ENCODE measurements at regions not wholly inside any gene's neighbourhood (a gene's known extent, or its start where the extent isn't known, plus 50 kb on each side); places are given as distances from the start of the nearest gene placed in this dataset.

DNA sequence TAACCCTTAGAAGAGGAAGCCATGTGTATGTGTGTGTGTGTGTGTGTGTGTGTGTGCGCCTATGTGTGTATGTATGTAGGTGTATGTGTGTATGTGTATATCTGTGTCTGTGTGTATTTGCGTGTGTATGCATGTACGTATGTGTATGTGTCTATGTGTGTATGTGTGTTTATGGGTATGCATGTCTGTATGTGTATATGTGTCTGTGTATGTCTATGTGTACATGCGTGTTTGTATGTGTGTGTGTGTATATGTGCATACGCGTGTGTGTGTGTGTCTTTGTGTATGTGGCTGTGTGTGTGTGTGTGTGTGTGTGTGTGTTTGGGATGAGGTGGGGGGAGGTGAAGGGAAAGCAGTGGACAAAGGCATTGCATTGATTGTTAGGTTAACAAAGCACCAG, 380.2 kb downstream of the HRH4 start:
- no peak for DNase-seq

DNA sequence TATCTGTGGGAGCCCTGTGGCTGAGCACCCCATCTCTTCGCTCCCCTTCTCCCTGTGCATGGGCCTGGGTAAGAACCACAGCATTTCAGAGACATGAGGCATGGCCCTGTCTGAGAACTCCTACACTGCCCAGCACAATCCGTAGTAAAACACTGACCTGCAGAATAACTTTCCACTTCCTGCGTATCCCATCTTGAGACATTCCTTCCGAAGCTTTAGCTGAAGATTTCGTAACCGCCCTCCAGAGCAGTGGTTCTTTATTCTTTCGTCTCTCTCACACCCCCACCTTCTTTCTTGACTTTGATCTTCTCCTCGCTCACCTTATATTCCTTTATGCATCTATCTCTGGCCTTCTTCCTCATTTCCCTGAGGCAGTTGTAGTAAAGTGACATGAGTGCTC, 381.1 kb downstream of the HRH4 start:
- DNase-seq, result no peak

DNA sequence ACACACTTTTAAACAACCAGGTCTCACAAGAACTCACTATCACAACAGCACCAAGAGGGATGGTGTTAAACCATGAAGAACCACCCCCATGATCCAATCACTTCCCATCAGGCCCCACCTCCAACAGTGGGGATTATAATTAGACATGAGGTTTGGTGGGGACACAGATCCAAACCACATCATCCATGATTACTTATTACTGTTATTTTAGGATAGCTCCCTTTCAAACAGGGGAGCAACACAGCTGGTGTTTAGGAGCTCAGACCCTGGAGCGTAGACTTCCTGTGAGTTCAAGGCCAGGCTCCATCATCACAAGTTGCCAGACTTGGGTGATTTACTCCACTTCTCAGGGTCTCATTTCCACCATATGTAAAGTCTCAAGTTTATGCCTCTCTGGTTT, 382.7 kb downstream of the HRH4 start:
- DNase-seq, result no peak

DNA sequence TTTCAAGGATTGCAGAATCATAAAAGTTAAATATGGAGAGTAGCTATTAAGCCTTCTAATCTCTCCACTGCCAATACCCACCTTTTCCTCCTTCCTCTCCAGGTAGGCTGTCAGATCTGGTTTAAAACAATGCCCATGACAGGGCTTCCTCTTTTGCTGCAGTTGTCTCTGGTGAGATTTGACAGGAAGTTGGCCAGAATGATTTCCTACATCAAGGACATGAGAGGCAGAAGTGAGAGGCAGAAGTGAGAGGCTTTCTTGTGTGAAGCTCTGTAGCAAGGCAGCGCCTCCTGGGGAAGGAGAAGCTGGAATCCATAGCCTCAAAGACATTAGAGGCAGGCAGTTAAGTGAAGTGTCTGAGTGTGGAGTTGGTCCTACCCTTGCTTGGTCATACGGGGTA, 385.7 kb downstream of the HRH4 start:
- peak; percentile 31 for DNase-seq

DNA sequence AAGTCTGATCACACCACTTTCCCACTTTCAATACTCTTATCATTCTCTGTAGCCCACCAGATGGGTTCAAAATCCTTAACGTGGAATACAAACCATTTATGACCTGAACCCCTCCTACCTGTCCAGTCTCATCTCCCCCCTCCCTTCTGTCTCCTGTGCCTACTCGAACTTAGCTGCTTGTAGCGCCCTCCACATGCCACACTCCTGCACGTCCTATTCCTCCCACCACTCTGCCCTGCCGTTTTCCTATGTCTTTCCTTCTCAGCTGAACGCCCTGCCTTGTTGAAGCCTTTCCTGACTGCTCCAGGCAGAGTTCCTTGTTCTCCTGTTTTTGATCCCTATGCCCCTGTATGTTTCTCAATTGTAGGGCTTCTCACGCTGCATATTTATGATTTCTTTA, 390.1 kb downstream of the HRH4 start:
- DNase-seq, result no peak

DNA sequence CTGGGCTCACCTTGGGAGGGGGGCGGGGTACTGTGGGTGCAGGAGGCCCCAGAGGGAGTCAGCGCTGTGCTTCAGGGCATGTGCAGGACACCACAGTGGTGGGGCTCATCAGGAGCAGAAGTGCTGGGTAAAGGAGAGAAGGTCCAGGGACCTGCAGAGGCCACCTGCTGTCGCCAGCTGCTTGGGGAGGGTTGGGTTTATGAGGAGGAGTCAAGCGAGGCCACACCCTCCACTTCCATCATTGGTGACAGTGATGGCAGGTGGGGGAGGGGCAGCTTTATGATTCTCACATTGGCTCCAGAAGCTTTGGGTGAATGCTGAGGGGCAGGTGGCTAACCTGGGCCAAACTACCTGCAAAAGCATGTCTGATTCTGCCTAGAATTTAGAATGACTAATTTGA, 392.6 kb downstream of the HRH4 start:
- no peak for DNase-seq

DNA sequence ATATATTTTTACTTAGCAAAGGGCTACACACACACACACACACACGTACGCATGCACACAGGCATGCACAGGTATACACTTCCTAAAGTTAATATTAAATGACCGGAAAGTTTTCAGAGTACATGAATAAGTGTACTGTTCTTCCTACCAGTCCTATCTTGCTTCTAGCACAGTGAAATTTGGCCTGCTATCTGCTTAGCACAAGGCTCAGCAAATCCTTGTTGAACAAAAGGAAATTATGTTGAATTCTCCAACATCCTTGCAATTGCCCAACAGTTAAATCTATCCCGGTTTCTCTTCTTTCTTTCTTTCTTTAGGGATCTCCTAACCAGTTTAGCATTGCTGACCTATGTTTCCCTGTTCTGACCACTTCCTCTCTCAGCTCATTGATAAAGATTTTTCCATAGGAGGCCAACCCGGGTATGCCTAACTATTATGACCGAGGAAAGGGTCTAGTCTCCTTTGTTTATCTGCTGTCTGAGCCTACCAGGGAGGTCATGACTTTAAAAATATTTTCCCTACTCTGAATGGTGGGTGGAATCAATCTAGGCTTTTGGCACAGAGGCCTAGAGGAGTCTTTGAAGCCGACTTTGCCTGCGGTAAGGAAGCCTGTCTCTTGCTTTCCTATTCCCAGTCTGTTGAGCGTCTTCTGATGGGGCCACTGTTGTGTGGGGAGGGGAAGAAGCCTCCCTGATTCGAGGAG, 400.7 kb downstream of the HRH4 start:
- DNase-seq, result no peak

DNA sequence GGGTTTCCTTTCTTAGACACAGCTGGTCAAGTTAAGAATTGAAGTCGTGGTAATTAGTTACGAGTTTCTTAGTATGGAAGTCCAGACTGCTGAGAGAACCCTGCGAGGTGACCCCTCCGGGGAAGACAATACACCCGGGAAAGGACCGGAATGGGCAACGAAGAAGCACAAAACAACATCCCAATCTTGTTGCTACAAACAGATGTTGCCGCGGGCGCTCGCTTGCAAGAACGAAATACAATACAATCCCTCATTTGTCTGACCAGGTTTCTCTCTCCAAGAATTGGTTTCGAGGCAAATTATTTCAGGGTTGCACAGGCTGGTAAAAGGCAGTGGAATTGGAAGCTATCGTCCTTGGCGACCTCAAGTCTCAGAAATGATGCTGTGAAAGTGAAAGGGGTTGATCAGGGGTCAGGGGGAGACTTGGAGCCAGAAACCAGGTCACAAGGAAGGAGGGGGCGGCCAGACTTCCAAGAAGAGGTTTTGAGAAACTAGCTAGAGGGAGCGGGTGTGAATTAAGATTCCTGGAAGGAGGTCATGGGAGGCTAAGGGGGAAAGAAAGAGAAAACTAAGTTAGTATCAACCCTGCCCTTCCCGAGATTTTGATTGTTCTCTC, 401.9 kb downstream of the HRH4 start:
- no peak for DNase-seq

DNA sequence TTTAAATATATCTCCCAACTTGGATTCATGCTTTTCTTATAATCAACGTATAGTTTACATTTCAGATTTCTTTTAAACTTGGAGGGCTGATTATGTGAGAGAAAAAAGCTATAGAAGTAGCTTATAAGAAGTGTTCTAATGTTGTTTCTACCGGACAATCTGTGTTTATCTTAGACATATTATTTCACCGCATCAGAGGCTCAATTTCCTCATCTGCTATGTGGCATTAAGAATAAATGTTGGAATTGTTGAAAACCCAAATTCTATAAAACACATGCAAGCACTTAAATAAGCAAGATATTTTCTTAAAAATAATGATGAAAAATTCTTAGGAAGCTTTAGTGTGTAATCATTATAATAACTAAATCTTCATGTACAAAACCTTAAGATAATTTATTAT, 407.9 kb downstream of the HRH4 start:
- no peak for DNase-seq

DNA sequence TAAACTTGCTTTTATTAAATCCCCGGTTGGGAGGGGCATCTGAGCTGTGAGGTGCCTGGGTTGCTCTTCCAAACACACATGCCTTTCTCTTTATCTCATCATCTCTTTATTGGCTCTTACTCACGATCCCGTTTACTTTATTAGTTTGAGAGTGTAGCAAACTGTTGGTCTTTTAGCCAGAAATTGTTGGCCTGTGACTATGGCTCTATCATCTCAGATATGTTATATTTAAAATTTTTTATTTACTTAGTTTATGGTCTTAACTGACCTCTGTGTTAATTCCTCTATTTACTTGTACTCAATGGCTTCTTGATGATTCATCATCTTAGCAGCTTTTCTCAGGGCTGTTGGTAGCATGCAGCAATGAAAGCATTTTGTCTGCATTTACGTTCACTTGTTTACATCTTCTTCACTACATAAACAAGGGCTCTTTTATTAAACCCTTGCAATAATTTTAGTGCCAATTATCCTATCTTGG, 408.4 kb downstream of the HRH4 start:
- no peak for DNase-seq

DNA sequence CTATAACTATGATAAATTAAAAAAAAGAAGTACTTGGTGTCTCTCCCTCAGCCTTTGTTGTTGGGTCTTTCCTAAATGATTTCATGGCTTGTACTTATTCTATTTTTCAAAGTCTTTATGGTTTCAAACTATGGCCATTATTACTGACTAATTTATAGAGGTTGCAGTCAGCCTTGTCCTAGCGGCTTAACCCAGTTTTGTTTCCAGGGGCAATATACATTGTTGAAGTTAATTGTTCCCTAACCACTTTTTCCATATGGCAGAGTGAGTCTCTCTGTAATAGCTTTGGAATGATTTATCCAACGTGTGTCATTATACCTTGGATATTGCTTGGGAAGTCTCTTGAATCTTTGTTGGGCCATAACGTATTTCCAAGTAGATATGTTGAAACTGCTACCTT, 408.8 kb downstream of the HRH4 start:
- DNase-seq, result no peak

DNA sequence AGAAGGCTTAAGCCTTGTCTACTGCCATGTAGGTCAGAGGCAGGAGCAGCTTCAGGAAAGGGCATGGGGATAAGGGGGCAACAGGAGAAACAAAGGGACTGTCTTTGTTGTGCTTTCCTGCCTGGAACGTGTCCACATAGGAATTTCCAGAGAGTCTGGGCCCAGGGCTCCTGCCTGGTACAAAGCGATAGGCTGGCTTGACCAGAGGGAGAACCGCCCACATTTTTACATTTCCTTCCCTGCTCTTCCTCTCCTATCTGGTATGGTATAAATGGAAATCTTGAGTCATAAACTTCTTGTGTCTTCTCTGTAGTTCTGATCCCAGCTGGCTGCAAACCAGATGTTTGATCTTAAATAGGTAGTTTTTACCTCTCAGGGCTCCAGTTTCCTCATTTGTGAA, 414.8 kb downstream of the HRH4 start:
- peak; percentile 4 for DNase-seq

DNA sequence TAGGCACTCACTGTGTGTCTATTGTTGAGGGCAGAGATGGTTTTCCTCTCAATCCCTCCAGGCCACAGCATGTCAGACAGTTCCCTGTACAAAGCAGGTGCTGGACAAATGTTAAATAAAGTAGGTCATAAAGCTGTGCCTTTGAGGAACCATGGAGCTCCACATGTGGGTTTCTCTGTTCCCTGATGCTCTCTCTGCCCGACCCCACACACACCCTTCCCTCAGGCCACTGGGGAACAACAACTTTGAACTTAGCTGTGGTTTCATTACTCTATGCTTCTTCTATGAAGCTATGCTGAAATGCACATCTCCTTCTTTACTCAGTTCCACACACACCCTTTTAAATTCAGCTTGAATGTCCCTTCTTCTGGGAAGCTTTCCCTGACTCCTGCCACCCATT, 415.3 kb downstream of the HRH4 start:
- DNase-seq, result no peak

DNA sequence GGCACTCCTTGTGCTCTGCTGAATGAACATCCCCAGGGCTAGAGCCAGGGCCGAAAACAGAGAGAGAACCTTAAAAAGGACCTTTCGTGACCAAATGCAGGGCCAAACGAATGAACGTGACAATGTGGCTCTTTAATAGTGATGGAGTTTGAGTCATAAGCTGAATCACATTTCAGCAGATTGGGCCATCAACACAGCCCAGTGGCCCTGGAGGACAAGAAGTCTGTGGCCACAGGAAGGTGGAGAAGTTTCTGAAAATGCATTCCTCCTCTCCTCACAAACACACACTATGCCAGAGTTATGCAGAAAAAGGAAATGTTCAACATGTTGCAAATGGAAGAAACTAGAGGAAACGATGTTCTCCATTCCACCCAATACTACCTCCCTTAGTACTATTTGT, 415.8 kb downstream of the HRH4 start:
- no peak for DNase-seq

DNA sequence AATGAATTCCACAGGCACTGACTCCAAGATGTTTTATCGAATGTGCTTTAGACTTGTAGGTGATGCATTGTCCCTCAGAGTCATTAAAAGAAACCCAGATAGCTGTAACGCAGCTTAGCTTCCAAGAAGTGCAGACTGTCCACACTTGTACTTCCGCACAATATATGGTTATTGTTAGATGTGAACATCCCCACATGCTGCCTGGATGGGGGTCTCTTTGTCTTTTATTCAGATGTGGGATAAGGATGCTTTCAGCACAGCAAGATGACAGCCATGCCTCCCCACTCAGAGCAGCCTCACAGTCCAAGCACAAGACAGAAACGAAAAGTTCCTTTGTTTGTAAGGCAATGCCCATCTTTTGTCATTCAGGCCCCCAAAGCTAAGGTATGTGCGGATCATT, 416.6 kb downstream of the HRH4 start:
- DNase-seq, result no peak

DNA sequence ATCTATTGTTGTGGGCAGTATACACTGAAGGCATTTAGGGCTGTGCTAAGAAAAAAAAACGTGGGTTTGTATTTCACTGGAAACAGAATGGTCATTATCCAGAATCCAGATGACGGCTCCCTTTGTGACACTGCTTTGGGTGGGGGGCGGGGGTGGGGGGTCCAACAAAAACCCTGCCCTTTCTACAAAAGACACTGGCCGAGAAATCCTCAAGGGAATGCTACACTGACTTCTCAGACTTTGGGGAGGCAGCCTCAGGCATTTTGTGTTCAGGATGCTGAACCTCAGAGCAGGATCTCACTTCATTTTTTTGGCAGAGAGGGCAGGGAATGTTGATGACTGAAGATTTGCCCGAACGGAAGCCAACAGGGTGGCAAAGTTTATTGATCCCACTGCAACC, 417.1 kb downstream of the HRH4 start:
- no peak for DNase-seq

DNA sequence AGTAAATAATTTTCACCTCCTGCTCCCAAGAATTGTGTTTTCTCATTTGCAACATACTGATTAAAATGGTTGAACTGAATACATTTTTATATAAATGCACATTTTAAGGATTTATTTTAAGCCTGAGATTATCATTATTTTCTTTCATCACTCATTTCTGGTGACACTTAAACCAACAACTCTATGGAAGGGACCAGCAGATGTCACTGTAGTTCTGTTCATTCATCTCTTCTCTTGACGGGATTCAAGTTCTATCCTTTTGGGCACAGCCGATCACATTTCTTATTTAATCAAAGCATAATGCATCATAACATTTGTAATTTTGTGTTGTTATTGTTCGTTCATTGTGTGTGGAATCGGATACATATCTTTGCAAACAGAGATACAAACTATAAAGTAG, 417.9 kb downstream of the HRH4 start:
- peak; percentile 75 for DNase-seq

DNA sequence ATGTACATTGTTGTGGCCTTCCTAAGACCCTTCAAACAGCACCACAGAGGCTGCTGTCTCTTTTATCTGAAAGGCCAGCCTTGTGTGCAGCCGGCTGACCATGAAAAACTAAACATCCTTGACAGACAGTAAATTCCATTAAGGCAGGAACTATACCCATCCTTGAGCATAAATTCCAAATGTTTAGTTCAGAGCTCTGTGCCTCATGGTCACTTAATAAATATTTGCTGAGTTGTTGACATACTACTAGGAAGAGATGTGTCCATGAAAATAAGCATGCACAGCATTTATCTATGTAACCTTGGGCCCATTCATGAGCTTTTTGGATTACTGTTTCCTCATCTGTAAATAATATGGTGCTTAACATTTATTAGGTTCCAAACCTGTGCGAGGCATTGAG, 424.8 kb downstream of the HRH4 start:
- DNase-seq, result no peak

DNA sequence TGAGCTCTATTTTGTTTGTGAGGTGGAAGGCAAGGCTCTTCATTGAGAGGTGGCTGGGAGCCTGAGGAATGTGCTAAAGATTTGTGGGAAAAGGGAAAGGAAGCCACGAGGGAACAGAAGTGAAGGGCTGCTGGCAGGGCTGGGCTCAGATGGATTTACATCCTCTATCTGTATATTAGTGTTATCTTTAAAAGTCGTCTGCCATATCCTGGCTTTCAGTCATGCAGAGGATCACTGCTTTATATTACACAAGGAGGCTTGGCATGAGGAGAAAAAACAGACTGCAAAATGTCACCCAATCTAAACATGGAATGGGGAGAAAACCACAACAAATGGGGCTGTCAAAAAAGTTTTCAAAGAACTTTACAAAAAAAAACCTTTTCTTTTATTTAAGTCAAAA, 434.4 kb downstream of the HRH4 start:
- DNase-seq, result no peak

DNA sequence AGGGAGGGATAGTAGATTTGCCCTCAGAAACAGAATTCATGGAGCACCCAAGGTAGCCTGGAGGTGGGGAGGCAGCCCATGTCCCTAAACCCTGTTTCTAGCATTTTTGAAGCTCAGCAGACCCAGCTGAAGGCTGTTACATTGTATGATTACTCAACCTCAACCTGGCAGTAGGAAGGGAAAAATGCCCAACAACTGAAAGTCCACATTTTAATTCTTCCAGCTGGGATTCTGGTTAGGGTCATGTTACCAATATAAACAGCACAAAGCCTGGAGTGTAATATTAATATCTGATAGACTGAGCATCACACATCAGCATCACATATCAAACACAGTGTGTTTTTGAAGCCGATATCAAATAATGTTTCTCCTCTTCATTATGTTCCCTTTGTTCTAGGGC, 437.0 kb downstream of the HRH4 start:
- DNase-seq, result no peak

DNA sequence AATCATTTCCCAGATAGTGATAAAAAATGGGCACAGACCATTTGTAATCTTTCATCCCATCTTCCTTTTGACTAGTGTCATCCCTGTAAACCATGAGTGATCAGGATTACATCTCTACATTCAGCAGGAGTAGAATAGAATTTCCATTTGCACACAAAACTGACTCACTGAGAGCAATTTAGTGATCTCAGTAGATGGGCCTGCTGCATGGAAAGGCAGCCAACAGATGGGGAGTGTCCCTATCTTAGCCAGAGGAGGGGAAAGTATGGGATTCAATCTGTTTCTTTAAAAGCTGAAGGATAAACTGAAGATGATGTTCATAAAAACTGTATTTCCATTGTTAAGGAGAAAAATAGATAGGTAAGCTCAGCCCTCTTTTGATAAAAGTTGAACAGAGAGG, 441.7 kb downstream of the ZNF521 start:
- DNase-seq, result no peak

DNA sequence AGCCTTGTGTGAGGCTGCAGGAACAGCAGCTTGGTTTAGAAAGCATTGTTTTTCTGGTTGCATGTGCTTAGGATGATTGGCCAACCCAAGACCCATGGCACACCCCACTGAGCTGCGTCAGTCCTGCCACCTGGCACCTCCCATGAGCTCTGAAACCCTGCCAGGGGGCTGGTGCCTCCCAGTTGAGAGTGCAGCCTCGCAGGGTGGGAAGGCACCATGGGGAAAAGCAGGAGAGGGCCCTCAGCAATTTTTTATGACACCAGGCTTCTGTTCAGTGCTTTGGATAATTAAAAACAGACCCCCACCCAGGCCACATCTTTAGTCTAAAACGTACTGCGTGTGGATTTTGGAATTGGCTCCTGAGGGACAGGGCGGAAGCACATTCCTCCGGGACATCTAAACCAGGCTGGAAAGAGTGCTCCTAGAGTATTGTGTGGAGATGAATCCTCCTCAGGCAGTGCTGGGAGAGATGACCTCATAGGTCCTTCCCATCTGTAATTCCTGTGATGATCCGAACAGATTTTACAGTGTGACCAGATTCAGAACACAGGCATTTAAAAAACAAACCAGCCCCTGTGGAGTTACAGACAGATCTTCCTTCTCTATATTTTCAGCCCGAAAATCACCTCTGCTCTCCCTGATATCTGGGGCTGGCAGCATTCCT, 438.3 kb downstream of the ZNF521 start:
- DNase-seq, result no peak

DNA sequence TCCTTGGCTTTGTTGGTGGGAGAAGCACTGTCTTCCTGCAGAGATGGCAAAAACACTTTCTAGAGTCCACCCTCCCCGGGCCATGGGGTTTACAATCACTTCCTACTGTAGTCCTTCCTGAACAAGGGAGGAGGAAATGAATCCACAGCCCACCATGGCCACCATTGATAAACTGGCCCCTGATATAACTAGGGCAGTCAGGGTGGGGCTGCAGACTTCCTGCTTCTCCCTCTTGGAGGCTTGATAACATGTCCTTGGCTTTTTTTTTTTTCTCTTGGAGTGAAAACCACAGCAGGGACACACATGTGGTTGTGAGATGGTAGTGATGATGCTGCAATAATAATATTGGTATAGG, 437.8 kb downstream of the ZNF521 start:
- peak; percentile 75 for DNase-seq

DNA sequence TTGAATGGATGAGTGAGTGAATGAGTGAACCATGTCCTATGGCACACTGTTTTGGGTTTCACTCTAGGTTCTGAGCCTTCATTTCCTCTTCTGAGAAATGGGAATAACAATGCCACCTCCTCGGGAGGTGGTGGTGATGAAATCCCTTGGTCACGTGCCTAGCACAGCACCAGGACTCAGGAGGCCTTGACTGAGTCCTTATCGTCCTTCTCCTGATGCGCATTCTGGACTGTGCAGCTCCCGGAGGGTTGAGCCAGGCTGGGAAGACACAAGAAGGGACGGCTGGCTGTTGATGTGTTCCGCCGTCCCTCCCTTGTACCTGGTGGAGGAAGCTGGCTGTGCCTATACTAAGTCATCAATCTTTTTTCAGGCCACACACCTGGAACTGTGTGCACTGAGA, 437.3 kb downstream of the ZNF521 start:
- no peak for DNase-seq

DNA sequence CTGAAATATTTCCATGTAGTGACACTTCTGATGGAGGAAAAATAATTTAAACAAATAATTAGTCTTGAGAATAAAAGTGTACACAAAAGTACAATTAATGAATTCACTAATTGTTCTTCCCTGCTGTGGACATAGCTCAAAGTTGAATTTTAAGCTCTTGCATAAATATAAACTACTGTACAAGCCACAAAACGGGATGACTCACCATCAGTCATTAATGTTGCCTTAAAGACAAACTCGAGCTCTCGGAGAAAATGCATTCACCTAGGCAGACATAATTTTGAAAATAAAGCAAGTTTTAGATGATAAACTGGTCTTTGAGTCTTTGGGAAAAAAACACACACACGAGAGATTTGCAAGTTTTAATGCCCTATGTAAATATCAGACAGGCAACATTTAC, 436.4 kb downstream of the ZNF521 start:
- DNase-seq, result no peak
